HG03575 (cell line): ENCODE measurements at regions not wholly inside any gene's neighbourhood (a gene's known extent, or its start where the extent isn't known, plus 50 kb on each side); places are given as distances from the start of the nearest gene placed in this dataset.

Source experiments
- ATAC-seq: cut with Tn5 transposase; IDR thresholded peaks from one replicate; pipeline ENCODE4 v1.9.1; 2021; ENCODE audit not compliant: unreplicated experiment, insufficient number of reproducible peaks, low FRiP score; ENCODE audit errors: extremely low read depth

DNA sequence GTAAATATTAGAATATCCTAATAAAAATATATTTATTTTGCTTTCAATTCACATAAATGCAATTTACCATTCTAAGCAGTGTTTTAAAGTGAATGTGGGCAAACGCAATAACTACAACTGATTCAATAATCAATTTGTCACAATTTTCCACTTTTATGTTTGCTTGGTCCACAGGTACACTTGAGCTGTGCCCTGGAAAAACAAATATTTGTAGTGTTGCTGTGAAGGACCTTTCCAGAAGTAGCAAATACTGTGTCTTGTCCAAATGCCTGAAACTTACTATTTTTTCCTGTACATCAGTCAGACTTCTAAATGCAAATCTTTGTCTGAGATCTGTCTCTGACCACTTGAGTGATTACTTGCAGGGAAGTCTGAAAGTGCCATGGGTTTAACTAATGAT is 845.8 kb upstream of the SLITRK5 start:
- no peak for ATAC-seq

DNA sequence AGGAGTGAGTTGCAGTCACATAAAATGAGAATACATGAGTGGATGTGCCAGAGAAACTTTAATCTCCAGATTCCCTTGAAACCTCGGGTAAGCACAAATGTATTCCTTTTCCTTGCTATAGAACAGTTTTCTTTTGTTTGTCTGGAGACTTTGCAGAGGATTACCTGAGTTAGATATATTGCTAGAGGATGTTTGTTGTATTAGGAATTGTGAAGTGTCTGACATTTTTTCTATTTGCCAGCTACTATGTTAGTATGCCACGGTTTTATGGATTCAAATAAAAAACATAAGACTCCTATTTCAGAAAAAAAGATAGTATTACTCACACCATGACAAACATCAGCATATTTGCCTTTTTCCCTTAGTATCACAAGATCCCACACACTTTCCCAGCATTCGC is 844.9 kb upstream of the SLITRK5 start:
- ATAC-seq = no peak

DNA sequence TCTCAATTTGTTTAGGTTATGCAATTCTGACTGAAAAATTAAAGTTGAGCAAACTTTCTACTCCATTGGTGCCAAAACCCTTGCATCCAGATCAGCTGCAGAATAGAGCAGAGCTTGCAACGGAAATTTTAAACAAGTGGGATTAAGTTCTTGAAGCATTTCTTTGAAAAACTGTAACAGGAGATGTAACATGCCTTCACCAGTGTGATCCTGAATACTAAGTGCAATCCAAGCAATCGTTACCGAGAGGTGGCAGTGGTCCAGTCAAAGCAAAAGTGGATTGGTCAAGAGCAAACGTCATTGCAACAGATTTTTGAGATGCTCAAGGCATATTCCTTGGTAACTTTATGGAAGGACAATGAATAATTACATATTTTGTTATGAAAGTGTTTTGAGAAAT is 841.1 kb upstream of the SLITRK5 start:
- no peak for ATAC-seq

DNA sequence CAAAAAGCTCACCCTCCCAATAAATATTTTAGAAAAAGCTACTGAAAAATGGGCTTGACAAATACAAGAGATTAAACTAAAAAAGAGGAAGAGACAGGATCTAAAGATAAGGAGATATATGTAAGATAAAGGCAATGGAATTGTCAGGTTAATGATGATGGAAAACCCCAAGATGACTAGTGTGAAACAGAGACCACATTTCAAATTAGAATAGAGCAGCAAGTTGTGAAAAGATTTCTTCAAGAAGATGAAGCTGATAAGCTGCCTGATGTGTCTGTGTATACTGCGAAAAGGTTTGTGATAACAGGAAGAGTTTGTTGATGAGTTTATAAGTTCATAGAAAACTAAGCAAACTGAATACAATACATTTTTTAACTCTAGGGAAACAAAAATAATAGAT is 840.1 kb upstream of the SLITRK5 start:
- no peak for ATAC-seq

DNA sequence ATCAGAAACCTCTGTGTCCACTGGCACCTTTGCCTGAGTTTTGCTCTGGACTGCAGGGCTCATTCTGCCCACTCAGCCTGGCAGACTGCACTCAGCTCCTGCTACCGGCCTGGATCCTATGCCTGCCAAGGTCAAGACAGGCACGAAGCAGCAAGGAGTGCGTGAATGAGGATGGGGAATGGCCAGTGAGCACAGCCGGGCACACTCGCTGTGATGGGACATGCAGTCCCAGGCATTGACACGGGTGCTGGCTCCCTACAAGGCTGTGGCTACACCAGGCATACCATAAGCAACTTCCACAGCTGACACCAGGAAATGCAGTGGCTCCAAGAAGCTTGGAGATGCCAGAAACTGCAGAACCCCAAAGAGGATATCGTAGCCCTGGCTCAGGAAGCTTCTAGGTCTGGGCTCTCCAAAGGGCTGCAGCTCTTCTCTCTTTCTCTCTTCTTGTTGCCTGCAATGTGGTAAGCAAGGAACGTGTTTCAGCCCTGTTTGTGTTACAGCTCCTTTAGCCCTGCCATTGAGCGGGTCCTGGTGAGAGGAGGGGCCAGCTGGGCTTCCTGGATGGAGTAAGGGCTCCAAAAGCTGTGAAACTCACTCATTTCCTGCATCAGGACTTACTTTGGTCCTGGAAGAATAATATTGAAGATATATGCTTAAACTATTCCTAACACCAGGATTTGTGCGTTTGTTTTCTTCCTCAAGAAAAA is 832.6 kb upstream of the SLITRK5 start:
- ATAC-seq = no peak

DNA sequence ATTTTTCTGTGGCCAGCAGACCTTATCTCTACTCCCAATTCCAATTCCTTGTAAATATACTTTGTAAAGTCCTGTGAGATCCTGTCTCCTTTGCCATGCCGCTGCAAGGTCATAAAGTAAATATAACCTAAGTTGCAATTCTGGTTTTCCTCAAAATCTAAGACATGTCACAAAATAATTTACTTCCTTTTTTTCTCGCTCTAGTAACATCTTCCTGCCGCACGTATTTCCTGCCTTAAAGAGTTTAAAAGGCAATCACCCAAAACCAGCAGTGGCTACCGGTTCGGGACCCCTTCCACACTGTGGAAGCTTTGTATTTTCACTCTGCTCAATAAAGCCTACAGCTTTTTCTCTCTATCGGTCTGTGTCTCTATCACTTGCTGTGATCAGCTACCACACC is 832.0 kb upstream of the SLITRK5 start:
- no peak for ATAC-seq

DNA sequence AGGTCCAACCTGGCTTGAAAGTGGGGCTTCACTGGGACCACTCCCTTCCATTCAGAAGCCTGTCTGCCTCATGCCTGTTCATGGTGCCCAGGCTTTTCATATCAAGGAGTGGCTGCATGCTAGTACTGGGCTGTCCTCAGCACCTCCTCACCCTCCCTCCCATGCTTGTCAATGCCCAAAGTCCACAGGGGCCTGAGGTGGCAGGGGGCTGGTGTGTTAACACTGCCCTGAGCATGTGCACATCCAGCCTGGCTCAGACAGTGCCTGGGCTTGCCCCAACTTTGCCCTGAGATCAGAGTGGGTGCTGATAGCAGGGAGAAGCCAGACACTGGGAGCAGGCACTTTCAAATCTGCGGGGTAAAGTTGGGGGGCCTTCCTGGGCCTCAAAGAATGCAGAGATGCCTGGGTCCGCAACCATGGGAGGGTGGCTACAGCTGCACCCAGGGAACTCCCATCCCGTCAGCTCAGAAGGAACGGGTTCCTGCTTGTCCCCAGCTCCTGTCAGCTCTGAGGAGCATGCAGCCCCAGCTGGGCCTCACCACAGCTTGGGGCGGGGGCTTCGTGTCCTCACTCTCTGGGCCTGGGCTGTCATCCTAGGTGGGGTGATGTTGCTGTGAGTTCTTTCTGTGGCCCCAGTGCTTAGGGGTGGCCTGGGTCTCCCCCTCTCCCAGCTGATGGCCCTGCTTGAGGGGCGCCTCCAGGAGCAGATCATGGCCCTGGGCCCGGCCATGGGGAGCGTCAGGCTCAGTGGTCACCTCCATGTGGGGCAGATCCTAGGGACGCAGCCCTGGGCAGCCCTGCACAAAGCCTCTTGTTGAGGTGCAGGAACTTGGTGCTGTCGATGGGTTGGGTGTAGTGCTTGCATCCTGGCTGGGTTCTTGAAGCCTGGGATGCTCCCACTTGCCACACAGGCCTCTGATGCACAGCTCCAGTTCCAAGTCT is 830.6 kb upstream of the SLITRK5 start:
- no peak for ATAC-seq

DNA sequence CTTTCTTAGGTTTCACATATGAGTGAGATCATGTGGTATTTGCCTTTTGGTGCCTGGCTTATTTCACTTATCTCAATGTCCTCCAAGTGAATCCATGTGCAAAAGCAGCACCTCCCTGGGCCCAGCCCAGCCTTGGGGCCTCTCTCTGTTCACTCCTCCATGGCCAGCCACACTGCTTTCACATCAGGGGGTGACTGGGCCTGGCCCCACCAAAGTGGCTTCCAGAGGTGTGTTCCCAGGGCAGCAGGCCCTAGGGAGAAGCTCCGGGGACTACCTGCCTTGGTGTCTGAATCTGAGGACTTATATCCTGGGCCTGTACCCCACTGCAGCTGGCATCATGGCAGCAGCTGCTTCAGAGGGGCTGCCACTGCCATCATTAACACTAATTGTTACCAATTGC is 829.9 kb upstream of the SLITRK5 start:
- no peak for ATAC-seq

DNA sequence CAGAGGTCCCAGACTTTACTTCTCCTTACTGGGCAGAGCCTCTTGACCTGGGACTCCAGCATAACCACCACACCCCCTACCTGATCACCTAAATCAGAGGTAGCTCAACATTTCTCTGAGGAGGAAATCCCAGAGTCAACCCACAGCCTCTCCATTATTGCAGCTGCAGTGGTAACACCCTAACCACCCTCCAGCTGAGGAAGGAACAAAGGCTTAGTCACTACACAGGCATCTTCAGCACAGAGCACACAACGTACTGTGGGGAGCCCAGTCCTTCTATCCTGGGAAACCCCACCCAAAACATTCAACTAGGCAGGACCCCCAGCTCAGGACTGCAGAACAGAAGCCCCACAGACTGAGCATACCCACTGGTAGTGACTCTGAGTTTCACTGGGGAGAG is 824.7 kb upstream of the SLITRK5 start:
- no peak for ATAC-seq

DNA sequence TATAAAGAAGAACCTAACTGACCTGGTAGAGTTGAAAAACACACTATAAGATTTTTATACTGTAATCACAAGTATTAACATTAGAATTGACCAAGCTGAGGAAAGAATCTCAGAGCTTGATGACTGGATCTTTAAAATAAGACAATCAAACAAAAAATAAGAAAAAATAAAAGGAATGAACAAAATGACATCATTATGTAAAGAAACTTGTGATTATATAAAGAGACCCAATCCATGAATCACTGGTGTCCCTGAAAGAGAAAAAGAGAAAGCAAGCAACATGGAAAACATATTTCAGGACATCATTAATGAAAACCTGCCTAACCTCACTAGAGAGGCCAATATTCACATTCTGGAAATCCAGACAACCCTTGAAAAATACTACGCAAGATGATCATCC is 822.5 kb upstream of the SLITRK5 start:
- no peak for ATAC-seq

DNA sequence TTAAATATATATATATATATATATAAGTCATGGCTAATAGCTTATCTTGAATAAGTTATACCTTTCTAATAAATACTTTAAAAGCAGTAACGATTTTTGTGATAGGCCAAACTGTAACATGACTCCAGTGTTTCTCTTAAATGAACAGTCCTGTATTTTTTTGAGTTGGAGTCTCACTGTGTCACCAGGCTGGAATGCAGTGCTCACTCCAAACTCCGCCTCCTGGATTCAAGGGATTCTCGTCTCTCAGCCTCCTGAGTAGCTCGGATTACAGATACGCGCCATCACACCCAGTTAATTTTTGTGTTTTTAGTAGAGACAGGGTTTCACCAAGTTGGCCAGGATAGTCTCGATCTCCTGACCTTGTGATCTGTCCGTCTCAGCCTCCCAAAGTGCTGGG is 814.2 kb upstream of the SLITRK5 start:
- no peak for ATAC-seq

DNA sequence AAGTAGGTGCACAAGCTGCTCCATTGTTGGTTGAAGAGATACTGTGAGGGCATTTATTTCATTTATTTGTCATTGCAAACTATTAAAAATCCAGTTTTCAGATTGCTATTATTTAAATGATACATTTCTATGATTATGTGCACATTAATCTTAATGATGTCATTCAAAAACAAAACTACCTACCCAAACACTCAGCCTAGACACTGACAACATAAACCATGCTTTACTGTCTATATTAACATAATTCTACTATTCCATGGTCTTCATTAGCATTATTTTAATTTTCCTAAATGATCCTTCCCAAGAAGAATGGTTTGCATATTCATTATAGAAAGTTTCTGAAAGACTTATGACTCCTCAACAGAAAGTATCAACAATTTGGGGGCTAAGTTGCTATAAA is 813.0 kb upstream of the SLITRK5 start:
- ATAC-seq = no peak

DNA sequence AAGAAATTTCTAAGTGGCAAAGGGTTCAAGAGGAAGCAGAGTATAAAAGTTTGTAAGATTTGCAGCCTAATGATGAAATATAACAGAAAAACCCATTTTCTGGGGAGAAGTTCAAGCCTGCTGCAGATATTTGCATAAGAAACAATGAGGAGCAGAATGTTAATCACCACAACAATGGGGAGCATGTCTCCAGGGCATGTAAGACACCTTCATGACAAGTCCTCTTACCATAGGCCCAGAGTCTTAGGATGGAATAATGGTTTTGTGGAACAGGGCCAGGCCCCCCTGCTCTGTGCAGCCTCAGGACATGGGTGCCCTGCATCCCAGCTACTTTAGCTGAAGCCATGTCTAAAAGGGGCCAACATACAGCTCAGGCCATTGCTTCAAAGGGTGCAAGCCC is 809.0 kb upstream of the SLITRK5 start:
- ATAC-seq = no peak

DNA sequence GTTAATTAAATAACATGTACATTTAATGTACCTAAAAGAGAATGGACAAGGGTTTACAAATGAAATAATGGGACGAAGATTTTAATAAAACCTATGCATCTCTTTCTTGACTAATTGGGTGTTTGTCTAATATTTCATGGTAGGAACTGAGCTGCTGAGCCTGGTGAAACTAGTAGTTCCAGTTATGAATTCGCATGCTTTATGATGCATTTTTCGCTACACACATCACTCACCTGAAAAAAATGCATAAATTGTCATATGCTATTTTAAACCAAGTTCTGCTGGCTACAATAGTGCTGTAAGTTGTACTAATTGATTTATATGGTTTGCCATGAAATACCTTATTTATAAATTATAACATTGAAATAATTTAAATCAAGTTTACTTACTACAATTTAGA is 806.8 kb upstream of the SLITRK5 start:
- ATAC-seq = no peak

DNA sequence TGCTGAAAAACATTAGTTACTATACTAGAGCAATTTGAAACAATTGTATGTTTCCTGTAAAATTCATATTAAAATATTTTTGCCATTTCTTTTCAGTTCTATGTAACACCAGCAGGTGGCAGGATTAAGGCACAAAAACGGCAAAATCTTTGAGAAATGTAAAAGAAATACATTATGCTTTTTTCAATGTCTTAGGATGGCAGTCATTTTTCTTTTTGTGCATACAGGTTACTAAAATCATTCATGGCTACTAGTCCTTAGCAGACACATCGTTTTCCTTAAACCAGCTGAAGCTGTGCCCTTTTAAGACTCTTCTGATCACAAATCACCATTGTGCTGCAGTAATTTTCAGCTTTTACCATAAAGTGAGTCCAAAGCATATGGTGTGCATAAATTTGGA is 800.7 kb upstream of the SLITRK5 start:
- ATAC-seq = no peak

DNA sequence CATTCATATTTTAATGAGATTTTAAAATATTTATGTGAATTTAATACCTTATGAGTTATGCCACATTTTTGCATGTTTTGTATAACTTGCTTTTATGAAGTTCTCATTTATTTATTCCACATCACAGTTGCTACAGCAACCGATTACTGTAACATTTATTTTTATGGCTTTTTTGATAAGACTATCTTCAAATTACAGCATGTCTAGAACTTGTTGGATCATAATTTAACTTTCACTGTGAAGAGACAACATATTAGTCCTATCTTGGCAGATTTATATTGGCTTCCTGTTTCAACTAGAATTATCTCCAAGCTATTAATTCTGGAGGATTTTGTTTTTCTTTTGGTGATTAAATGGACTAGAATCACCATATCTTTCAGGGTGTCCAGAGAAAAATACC is 793.7 kb upstream of the SLITRK5 start:
- no peak for ATAC-seq

DNA sequence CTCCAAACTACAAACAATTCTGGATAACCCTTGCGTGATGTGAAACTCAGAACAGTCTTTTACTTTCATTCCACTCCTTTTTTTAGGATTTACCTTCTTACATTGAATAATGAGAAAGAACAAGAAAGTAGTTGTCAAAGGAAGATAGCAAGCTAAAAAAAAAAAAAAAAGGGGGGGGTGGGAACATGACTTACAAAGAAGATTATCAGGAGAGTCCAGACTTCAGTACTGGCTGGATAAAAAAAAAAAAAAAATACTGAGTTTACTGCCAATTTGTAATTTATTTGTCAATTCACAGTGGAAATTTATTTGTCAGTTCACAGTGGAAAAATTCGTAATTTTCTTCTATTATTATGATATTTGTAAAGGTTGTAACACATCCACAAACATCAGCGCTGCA is 792.4 kb upstream of the SLITRK5 start:
- ATAC-seq = no peak

DNA sequence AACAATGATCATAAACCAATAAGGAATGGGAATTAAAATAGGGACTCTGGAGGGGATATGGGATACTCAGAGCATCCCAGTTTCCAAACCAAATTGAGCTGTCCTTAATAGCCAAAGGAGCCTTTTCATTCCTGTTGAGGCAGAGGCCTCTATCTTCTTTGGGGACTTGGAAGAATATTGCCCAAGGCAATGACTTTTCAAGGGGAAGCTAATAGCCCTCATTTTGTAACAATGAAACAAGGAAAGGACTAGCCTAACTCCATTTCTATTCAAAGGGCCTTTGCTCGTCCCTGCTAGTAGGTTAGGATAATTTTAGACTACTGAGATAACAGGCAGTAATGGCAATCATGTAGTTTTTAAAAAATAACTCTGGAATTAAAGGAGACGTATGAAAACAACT is 789.8 kb upstream of the SLITRK5 start:
- ATAC-seq = no peak

DNA sequence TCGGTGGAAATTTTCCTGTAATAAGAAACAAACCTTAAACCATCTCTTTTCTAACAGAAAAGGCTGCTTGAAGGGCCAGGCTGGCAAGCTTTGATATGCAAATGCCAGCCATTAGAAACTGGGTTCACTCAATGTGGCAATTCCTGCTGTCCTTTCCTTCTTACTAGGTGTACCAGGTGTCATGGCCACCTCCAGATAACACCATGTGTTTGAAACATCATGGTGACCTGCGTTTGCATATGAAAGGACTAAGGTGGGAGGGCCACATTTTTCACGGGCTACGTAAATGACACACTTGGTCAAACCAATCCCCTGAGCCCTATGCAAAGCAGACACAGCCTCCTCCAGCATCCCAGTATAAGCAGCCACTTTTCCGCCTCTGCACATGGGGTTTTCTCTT is 789.1 kb upstream of the SLITRK5 start:
- ATAC-seq = no peak

DNA sequence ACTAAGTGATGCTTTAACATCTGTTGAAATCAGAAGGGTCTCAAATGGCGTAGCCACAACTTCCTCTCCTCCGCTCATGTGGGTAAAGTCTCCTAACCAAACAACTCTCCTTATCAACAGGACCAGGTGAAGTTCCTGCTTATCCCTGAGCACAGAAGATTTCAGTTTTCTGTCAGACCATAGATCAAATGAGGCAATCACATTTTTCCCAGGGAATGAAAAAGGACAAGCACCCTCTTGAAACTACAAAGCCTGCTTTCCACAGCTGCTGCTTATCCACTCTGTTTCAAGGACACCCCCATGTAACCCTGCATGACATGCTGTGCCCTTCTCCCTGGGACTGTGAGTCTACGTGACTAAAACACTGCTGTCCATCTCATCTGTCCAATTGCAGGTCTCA is 788.3 kb upstream of the SLITRK5 start:
- ATAC-seq = no peak
